Kidney epithelial cell (primary cell): ENCODE measurements at regions not wholly inside any gene's neighbourhood (a gene's known extent, or its start where the extent isn't known, plus 50 kb on each side); places are given as distances from the start of the nearest gene placed in this dataset.
"Not testable (repeated sequence)": the region's sequence is repeated elsewhere in the genome, so short reads cannot be mapped to it uniquely, and the experiment has no call there.

Experiments used
- DNase-seq: peaks from one replicate; pipeline ENCODE4 v3.0.0-alpha.2; 2010; ENCODE audit warnings: low read depth
- H3K27me3 ChIP-seq: 2 replicates; pipeline ENCODE4 v1.6.0; 2011; ENCODE audit warnings: low read length; ENCODE audit not compliant: control insufficient read depth, insufficient read depth
- H3K36me3 ChIP-seq: 2 replicates; pipeline ENCODE4 v1.5.1; 2011; ENCODE audit warnings: low read length; ENCODE audit not compliant: control insufficient read depth, insufficient read depth
- H3K4me3 ChIP-seq: 2 replicates; pipeline ENCODE4 v1.5.1; 2011; ENCODE audit warnings: low read depth, mild to moderate bottlenecking, control low read depth, low read length
- CTCF ChIP-seq: IDR thresholded peaks from 2 replicates; pipeline ENCODE4 v1.5.1; 2011; ENCODE audit warnings: mild to moderate bottlenecking, moderate library complexity, low read length, control low read depth, inconsistent platforms; ENCODE audit not compliant: insufficient read depth, poor library complexity, severe bottlenecking

- H3K4me3 ChIP-seq = no peak overlapping the region
- no peak for DNase-seq
- TF ChIP-seq CTCF = no peak
- no peaks in the 10 kb centered on the region for H3K27me3 ChIP-seq
- no peaks in the 10 kb centered on the region for H3K36me3 ChIP-seq
Measured at GRCh38 chr4:57314636-57315035, 204.5 kb upstream of the IGFBP7 start.

- no peak for DNase-seq
- Histone ChIP-seq H3K36me3 (no peaks in the 10 kb centered on the region), H3K27me3 (no peaks in the 10 kb centered on the region), H3K4me3 (no peak overlapping the region)
- TF ChIP-seq CTCF = no peak
Measured at GRCh38 chr4:57312296-57312695, 202.1 kb upstream of the IGFBP7 start.

GRCh38 chr4:57309658-57310057 lies 199.5 kb upstream of the IGFBP7 start:
- H3K4me3 ChIP-seq = no peak overlapping the region
- H3K36me3 ChIP-seq = no peaks in the 10 kb centered on the region
- H3K27me3 ChIP-seq = no peaks in the 10 kb centered on the region
- no peak for TF ChIP-seq CTCF
- no peak for DNase-seq

- Histone ChIP-seq H3K4me3 (no peak overlapping the region), H3K27me3 (no peaks in the 10 kb centered on the region), H3K36me3 (no peaks in the 10 kb centered on the region)
- DNase-seq = no peak
- TF ChIP-seq CTCF = no peak
Measured at GRCh38 chr4:57308301-57308700, 198.1 kb upstream of the IGFBP7 start.

- no peak overlapping the region for H3K4me3 ChIP-seq
- TF ChIP-seq CTCF = no peak
- no peak for DNase-seq
- H3K27me3 ChIP-seq = no peaks in the 10 kb centered on the region
- no peaks in the 10 kb centered on the region for H3K36me3 ChIP-seq
Measured at GRCh38 chr4:57305836-57306235, 195.7 kb upstream of the IGFBP7 start.

- TF ChIP-seq CTCF = no peak
- no peak overlapping the region for H3K4me3 ChIP-seq
- no peak for DNase-seq
- H3K36me3 ChIP-seq = no peaks in the 10 kb centered on the region
- H3K27me3 ChIP-seq = no peaks in the 10 kb centered on the region
Measured at GRCh38 chr4:57303012-57303751, 193.0 kb upstream of the IGFBP7 start.

- H3K27me3 ChIP-seq, DNase-seq, H3K4me3 ChIP-seq, H3K36me3 ChIP-seq: not testable (repeated sequence)
Measured at GRCh38 chr4:57300300-57300699, 190.1 kb upstream of the IGFBP7 start.
